GM18508 (cell line): ENCODE measurements at regions not wholly inside any gene's neighbourhood (a gene's known extent, or its start where the extent isn't known, plus 50 kb on each side); places are given as distances from the start of the nearest gene placed in this dataset.
"Not testable (repeated sequence)": the region's sequence is repeated elsewhere in the genome, so short reads cannot be mapped to it uniquely, and the experiment has no call there.

Experiments used
- ATAC-seq: cut with Tn5 transposase; IDR thresholded peaks from one replicate; pipeline ENCODE4 v1.9.1; 2021; ENCODE audit warnings: moderate number of reproducible peaks; ENCODE audit not compliant: insufficient read depth, unreplicated experiment

DNA sequence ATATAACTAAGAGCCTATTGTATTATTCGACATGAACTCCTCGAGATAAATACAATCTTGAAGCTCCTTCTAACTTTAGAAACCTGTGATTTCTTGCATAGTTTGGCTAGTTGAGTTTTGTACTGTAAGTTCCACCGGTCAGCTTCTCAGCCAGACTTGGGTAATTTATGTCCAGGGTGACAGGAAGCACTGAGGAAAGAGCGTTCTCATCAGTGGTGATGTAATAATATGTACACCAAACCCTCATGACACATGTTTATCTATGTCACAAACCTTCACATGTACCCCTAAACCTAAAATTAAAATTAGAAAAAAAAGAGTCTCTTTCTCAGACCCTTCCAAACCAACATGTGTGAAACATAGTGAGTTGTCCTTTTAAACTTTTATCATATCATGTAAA is 205.7 kb downstream of the KCNRG start:
- ATAC-seq, result no peak

DNA sequence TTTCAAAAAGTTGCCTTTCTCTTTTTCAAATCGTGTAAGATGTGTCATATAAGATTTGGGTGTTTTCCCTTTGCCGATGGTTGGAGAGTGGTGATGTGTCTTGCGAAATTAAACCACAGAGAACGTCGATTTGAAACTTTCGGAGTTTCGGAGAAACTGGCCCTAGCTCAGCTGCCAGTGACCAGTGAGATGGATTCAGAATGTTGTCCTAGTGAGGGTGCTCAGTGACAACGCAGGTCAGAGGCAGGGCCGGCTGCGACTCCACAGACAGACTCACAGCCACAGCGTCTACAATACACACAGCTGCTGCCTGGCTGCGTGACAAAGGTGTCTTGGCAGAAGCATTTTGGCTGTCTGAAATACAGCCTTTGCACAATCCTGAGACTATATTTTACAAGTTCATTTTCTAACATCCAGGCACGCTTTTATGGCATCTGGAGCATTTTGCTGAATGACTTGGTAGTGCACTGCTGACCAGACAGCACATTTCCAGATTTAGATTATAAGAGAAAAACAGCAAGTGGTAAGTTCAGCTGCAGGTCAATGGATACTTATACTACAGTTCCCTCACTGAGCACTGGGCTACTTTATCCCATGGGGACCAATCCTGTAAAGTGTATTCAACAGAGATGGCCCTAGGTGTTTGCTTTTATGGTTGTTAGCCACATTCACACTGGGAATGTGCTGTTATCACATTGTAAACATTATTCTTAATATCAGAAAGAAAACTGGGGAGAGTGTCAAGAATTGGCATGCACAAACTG is 207.5 kb downstream of the KCNRG start:
- no peak for ATAC-seq

DNA sequence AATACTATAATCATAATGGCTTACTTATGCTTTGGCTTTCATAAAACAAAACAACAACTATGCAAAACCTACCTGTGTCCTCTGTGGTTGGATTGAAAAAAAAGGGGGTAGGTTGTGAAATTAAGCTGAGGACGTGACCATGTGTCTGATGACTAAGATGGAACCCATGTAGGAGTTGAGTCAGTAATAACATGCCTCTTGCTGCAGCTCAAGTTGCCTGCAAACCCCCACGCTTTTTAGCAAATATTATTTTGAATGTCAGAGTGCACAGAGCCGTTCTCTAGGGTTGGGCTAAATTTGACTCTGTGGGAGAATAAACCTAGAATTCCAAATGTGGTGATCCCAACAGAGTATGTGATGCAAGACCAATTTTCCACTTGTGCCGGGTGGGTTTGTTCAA is 209.3 kb downstream of the KCNRG start:
- peak; percentile 76 for ATAC-seq

DNA sequence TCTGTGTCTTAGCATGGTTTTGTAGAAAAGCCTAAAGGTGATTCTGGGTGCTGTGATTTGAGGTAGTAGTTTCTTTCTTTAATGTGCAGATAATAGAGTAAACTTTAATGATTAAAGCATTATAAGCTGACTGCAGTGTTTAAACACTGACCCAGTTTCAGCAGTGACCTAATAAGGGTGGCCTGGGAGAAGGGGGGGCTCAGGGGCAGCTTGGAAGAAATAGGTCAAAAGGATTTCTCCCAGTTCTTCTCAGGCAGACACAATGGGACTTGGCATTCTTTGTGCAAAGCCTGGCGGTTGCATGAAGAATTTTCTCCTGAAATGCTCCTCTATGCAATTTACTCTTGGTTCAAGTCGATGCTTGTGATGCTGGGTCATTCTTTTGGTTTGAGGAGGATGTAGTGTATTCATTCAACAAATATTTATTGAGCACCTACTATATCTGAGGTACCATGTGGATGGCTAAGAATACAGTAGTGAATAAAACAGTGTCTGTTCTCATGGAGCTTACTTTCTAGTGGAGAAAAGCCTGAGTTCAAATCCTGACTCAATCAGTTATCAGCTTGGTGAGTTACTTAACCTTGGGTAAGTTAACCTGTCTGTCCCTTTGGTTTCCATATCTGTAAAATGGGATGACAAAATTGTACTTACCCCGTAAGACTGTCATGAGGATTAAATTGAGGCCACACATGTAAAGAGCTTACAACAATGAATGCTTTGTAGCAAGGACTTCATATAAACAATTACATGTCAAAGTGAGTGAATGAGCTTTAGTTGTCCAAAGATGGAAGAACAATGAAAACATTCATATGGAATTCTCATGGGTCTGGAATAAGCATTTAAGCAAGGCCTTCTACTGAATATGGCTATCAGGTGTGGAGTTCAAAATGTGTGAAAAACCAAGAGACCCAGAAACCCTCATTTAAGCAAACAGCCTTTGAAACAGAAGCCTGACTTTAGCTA is 210.2 kb downstream of the KCNRG start:
- no peak for ATAC-seq

DNA sequence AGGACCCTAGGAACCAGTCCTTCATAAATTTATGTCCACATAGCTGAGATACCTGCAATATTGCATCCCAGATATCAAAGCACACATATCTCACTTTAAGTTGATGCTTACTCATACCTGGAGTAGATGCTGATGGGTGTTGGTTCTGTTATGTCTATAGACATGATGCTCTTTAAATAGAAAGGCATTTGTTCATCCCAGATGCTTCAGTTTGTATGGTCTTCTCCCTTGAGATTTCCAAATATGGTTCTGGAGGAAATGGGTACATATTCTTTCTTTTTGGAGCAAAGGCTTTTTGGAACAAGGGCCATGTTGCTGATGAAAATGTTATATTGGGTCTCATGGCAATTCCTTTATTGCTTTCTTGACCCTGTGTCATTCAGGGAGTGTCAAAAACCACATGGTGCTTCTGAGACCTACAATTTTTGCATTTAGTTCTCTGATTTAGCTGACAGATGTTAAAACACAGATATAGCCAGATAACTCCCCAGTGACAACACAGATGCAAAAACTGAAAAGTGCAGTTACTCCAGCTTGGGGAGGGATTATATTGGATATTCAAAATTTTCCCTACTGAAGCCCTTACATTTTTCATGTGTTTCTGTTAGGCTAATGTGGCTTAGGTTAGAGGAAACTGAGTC is 211.4 kb downstream of the KCNRG start:
- ATAC-seq, result peak; percentile 54

DNA sequence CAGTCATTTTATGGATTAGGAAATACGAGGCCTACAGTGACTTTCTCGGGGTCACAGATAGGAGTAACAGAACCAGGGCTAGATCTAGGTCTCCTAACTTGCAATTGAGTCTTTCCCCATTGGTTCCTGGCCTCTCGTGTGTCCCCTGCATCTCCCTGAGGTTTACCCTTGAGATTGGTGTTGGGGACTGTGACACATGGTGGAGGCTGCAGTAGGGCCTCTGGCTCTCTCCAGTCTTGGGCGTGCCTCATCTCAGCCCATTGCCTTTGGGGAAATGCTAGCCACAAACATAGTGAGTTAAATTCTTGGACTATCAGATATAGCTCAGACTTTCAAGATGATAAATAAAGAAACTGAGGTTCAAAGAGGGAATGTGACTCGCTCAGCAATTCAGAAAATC is 212.1 kb downstream of the KCNRG start:
- ATAC-seq, result no peak

DNA sequence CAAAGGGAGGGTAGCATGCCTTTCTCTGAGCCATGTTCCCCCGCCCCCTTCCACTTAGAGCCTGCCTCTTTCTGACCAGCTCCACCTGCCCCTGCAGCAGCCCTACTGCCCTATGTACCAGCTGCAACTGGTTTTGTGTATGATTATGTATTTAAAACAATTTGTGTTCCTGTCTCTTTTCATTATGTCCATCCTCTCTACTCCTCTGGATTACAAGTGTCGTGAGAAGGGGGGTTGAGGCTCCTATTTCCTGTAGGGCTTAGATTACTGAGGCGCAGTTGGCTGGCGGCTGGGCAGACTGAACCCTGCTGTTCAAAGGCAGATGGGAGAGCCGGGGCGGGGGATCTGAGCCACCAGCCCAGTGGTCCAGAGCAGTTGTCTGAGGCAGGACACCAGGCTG is 213.3 kb downstream of the KCNRG start:
- no peak for ATAC-seq

DNA sequence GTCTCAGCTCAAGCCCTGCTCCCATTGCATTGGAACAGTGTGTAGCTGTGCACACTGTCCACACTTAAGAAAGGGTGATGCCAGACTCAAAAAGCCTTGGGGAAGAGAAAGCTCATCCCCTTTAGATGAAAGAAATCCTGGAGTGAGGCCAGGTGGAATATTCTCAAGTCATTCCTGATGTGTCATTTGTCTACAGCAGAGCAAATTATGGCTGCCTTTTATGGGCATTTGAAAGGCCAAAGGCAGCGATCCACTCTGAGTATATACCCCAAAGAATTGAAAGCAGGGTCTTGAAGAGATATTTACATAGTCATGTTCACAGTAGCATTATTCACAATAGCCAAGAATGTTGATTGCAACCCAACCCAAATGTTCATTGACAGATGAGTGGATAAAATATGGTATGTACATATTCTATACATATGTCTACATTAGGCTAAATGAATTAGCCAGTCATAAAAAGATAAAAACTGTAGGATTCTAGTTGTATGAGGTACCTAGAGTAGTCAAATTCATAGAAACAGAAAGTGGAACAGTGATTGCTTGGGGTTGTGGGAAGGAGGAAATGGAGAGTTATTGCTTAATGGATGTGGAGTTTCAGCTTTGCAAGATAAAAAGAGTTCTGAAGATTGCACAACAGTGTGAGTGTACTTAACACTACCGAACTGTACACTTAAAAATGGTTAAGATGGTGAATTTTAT is 214.9 kb downstream of the KCNRG start:
- ATAC-seq, result no peak

DNA sequence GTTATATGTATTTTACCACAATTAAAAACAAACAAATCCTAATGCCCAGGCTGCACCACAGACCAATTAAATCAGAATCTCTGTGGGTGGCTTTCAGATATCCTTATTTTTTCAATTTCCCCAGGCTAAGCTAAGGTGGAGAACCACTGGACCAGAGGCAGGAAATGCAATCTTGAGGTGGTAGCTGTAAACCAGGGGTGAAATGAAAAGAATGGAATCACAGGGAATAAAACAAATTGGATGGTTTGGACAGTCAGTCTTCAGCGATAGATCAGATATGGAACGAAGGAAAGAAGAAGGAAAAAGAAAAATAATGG is 215.4 kb downstream of the KCNRG start:
- ATAC-seq, result no peak

DNA sequence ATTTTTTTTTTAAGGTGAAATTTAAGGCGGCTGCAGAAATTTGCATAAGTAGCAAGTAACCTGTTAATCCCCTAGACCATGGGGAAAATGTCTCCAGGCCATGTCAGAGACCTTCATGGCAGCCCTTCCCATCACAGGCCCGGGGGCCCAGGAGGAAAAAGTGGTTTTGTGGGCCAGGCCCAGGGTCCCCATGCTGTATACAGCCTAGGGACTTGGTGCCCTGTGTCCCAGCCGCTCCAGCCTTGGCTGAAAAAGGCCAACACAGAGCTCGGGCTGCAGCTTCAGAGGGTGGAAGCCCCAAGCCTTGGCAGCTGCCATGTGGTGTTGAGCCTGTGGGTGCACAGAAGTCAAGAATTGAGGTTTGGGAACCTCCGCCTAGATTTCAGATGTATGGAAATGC is 218.3 kb downstream of the KCNRG start:
- not testable (repeated sequence) for ATAC-seq

DNA sequence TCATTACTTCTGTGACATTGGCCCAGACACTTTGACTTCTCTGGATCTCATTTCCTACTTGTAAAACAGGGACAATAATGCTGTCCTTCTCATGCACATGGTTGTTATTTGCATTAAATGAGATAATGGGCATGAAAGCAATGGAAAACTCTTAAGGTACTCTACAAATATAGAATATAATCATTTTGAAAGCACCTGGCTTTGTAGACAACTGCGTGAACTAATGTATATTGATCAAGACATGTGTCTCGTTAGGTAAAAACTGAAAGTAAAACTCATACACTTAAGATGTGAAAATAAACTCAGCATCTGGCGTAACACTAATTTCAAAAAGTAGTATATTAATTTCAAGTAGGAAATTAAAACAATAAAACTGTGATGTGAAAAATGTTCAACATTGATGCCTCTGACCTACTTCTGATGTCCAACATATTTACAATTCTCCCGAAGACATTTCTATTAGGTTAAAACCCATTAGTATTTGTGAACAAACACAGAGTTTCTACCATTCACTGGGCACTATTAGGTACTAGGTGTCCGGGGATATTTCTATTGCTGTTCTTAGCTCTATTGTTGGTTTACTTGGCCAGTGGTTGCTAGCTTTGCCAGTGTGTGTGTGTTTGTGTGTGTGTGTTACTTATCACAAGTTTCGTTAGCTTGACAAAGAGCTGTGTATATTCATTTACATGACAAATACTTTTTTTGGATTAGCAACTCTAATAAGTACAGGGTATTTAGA is 220.5 kb downstream of the KCNRG start:
- ATAC-seq, result no peak

DNA sequence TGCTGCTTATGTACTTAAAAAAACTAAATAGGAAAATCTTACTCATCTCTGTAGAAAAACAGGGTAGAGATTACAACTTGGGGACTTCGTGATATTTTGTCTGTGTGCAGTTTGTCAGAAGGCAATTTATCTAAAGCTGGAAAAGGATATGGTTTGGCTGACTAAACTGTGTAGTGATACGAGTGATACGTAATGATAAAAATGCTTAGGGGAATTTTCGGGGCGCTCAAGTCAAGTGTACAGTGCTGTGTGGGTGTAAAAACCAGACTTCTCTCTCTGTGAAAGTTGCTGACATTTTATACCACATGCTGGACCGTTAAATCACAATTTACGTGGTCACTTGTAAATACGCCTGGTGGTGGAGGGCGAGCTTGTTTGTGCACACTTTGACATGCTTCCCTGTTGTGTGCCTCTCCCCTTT is 221.7 kb downstream of the KCNRG start:
- peak; percentile 83 for ATAC-seq

DNA sequence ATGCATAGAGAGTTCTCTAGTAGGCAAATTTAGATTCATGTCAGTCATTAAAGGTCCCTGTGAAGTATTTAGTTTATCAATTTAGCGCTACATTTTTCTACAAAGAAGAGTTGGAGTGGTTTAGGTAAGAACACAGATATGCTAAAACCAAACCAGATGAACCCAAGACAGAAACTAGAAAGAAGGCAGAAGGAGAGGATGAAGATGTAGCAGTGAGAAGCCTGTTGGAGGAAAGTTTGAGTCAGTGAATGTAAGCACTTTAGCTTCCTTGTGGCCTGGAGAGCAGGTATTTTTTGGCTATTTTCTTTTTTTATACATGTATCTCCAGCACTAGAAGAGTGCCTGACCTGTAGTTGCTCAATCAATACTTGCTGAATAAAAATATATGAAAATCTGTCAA is 223.7 kb downstream of the KCNRG start:
- no peak for ATAC-seq

DNA sequence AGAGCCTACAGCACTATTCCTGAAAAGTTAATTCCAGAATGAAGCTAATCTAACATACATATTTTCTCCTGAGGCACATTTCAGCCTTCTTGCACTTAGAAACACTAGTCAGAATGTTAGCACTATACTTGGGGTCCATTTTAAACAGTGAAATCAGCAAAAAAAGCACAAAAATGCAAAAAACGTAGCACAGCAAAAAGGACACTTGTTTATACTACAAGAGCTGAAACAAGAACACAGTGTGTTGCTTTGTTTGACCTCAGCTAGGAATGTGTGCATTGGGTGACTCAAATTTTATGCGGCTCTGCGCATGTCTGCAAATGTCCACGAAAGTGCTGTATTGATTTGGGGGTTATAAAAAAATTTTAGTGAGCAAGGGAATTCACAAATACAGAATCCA is 226.2 kb downstream of the KCNRG start:
- ATAC-seq, result no peak

DNA sequence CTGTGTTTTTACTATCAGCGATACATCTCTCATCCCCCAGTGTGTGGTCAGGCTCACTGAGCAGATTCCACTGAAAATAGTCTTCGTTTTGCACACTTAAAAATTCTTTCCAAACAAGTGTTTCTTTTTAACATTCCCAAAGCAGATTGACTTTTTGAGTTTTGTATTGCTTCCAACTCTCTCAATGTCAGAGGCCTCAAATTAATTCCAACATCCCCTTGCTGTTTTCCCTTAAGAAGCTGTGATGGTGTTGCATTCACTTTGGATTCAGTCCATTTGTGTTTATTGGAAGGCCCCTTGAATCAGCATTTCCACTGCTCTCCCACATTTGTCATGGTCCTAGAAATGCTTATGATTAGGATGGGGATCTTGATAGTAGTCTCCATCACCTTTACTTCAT is 228.7 kb downstream of the KCNRG start:
- no peak for ATAC-seq

DNA sequence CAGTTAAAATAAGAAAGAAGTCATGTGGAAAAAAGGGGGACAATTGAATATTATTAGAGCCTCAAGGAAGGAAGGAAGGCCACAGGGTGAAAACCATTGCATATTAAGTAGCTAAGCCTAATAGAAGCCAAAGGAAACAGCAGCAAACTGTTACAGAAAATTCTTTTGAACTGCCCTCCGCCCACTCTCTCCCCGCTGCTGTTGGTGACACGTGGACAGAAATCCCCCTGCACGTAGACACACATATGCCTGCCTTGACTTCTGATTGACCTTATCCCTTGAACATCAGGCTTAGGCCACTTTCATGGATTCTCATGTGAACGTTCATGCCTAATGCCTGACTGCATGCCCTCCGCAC is 229.1 kb downstream of the KCNRG start:
- ATAC-seq, result no peak

DNA sequence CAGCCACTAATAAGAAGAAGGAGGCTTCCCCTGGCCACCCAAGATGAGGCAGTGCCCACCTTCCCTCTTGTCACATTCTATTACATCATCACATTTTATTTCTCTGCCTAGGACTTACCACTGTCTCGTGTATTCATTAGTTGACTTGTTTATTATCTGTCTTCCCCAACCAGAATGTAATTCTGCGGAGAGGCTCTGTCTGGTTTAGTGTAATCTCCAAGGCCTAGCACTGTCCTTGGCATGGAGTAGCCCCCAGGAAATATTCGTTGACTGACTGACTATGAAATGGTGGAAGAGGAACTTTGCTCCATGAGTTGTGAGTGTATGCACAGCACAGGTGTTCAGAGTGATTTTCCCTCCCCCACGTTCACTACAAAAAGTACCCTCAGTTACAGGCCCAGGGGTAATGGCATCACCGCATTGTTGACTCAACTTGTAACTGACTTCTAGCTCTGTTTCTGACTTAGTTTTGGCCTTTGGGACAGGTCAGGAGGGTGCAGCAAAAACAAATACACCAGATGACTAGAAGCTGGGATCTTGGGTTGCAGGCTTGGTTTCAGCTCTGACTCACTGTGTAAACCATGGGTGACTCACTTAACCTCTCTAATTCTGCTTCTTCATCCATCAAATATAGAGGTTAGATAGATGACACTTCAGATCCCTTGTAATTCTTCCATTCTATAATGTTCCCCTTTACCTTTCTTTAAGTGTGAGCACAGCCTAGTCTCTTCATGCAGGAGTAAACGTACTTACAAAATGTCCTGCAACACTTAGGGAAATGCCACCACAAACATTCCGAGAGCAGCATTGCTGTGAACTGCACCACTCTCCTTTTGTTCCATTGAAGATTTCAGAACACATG is 229.7 kb downstream of the KCNRG start:
- peak; percentile 92 for ATAC-seq

DNA sequence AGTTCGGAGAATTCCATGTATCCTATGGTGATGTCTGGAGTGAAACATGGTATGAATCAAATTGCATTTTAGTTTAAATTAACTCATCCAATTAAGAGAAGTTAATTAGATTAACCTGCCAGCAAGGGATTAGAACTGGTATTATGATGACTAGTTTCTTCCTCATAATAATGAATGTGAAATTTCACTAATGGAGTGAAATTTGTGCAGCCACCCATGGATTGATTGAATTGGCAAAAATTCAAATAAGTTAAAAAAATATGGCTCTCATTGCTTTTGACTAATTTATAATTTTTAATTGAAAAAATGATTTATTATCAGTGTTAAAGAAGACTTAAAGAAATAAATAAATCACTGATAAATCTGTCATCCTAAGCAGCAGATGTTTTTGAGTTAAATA is 232.0 kb downstream of the KCNRG start:
- ATAC-seq, result no peak

DNA sequence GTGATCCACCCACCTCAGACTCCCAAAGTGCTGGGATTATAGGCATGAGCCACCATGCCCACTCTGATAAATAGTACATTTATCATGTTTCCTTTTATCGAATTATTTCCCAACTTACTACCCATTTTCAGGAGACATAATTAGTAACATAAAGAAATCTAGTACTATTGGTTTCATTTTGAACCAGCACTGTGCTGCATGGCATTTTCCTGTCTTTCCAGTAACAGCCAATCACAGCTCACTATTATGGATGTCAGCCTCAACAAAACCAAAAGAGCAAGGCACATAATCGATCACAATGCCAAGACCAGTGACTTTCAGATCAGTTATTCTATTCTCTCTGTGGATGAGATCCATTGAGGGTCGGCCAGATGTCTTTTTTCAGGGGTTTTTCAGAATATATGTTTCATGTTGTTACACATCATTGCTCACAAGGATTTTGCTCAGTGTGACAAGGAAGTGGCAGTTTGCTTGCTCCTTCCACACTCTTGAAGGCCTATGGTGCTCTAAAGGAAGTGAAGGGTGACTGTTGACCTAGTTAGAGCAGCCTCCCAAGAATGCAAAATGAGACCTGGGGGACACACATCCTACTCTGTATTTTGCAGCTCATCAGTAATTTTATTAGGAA is 233.4 kb downstream of the KCNRG start:
- no peak for ATAC-seq
